ENCODE measurements at regions not wholly inside any gene's neighbourhood (a gene's known extent, or its start where the extent isn't known, plus 50 kb on each side); places are given as distances from the start of the nearest gene placed in this dataset.

- TF ChIP-seq ZNF384 (IDR thresholded peaks at IDR 0.05) (no peak), BHLHE40 (IDR thresholded peaks at IDR 0.05; ENCODE audit: borderline replicate concordance) (no peak), PKNOX1 (IDR thresholded peaks at IDR 0.05) (no peak), TARDBP (IDR thresholded peaks at IDR 0.05) (no peak), FOXA1 (IDR thresholded peaks at IDR 0.05) (no peak), FOXK2 (IDR thresholded peaks at IDR 0.05) (no peak), SP1 (IDR thresholded peaks at IDR 0.05) (no peak), FOXM1 (IDR thresholded peaks at IDR 0.05; ENCODE audit: borderline replicate concordance) (no peak), SUZ12 (IDR thresholded peaks at IDR 0.05) (no peak), ARNT (IDR thresholded peaks at IDR 0.05) (no peak), NFRKB (IDR thresholded peaks at IDR 0.05) (no peak)
These were observed 107.7 kb upstream of the FOXC1 start for GRCh38 chr6:1502041-1502440.
